ENCODE measurements at regions not wholly inside any gene's neighbourhood (a gene's known extent, or its start where the extent isn't known, plus 50 kb on each side); places are given as distances from the start of the nearest gene placed in this dataset.

GRCh38 chr11:121721961-121722360, 269.2 kb upstream of the SORL1-AS1 start:
- Histone ChIP-seq H3K27ac (peak overlapping the region; percentile 69 to 92 (median 76)), H3K27me3 (peaks cover 21% of the 10 kb centered on the region), H3K9me3 (no peaks in the 10 kb centered on the region), H3K4me1 (peaks cover 0 to 6% (median 3%) of the 10 kb centered on the region in 4 donors), H3K4me3 (peak overlapping the region in 3 of 4 donors; percentile 23 to 43 (median 25)), H3K36me3 (no peaks in the 10 kb centered on the region)
- intact Hi-C loops (cut with DNase I; ENCODE audit: low total_unique reads) (no loop called here), in situ Hi-C loops (cut with MboI; ENCODE audit: low pct_ligation_motif_present in 1 of 4, low pct_unique_long_range_greater_than_20kb in 1 of 4, low sequenced_read_pairs in 3 of 4) (no loop called here)
- WGBS, 2 donors (ENCODE audit: low coverage in 1 of 2), result 72 to 80% methylated on average over 7 of the region's 7 CpGs
- no peak for DNase-seq
- no peak for TF ChIP-seq POLR2AphosphoS5 (IDR thresholded peaks at IDR 0.05)
- TF ChIP-seq EP300 (IDR thresholded peaks at IDR 0.05; ENCODE audit: low read depth), result no peak
- no peak for TF ChIP-seq CTCF (IDR thresholded peaks at IDR 0.05)
- TF ChIP-seq POLR2A (IDR thresholded peaks at IDR 0.05), result no peak

DNA sequence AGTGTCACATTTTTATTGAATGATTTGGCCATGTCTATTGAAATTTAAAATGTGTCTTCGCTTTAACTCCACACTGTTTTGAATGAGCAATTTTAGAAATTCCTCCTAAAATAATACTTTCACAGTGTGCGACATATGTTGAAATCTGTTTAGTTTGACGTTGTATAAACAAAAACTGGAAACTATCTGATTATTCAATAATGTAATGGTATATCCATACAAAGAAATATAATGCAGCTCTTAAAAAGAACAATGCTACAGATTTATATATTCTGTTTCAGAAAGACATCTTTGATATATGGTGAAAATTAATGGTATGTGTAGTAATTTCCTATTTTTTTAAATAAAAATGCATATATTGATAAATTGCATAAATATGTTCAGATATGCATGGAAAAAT, 268.7 kb upstream of the SORL1-AS1 start:
- Histone ChIP-seq H3K27me3 (peaks cover 21% of the 10 kb centered on the region), H3K27ac (peak overlapping the region in 3 of 4 donors; percentile 69 to 92 (median 82)), H3K4me1 (peaks cover 0 to 6% (median 3%) of the 10 kb centered on the region in 4 donors), H3K4me3 (no peak overlapping the region), H3K9me3 (no peaks in the 10 kb centered on the region), H3K36me3 (no peaks in the 10 kb centered on the region)
- TF ChIP-seq POLR2AphosphoS5 (IDR thresholded peaks at IDR 0.05), result no peak
- TF ChIP-seq POLR2A (IDR thresholded peaks at IDR 0.05), result no peak
- TF ChIP-seq EP300 (IDR thresholded peaks at IDR 0.05; ENCODE audit: low read depth), result no peak
- TF ChIP-seq CTCF (IDR thresholded peaks at IDR 0.05), result no peak
- in situ Hi-C loops (cut with MboI; ENCODE audit: low pct_ligation_motif_present in 1 of 4, low pct_unique_long_range_greater_than_20kb in 1 of 4, low sequenced_read_pairs in 3 of 4), result no loop called here
- intact Hi-C loops (cut with DNase I; ENCODE audit: low total_unique reads), result no loop called here
- no peak for DNase-seq
- 82 to 93% methylated on average over 3 of the region's 3 CpGs for WGBS, 2 donors (ENCODE audit: low coverage in 1 of 2)

GRCh38 chr11:121717296-121717695, 264.5 kb upstream of the SORL1-AS1 start:
- peaks cover 0 to 4% (median 2%) of the 10 kb centered on the region in 4 donors for H3K4me1 ChIP-seq
- no peak overlapping the region for H3K4me3 ChIP-seq
- DNase-seq, result no peak
- no peaks in the 10 kb centered on the region for H3K9me3 ChIP-seq
- in situ Hi-C loops (cut with MboI; ENCODE audit: low pct_ligation_motif_present in 1 of 4, low pct_unique_long_range_greater_than_20kb in 1 of 4, low sequenced_read_pairs in 3 of 4) (no loop called here), intact Hi-C loops (cut with DNase I; ENCODE audit: low total_unique reads) (no loop called here)
- H3K36me3 ChIP-seq, result no peaks in the 10 kb centered on the region
- H3K27ac ChIP-seq, result no peak overlapping the region
- no peak for TF ChIP-seq POLR2A (IDR thresholded peaks at IDR 0.05)
- TF ChIP-seq CTCF (IDR thresholded peaks at IDR 0.05), result no peak
- TF ChIP-seq EP300 (IDR thresholded peaks at IDR 0.05; ENCODE audit: low read depth), result no peak
- no peak for TF ChIP-seq POLR2AphosphoS5 (IDR thresholded peaks at IDR 0.05)
- 90 to 100% methylated on average over 1 to 2 of the region's 2 CpGs for WGBS, 2 donors (ENCODE audit: low coverage in 1 of 2)
- H3K27me3 ChIP-seq, result peaks cover 10% of the 10 kb centered on the region

GRCh38 chr11:121716060-121716459, 263.3 kb upstream of the SORL1-AS1 start:
- WGBS, 2 donors (ENCODE audit: low coverage in 1 of 2), result 84 to 86% methylated on average over 3 to 4 of the region's 4 CpGs
- H3K4me3 ChIP-seq, result no peak overlapping the region
- no peak overlapping the region for H3K27ac ChIP-seq
- H3K4me1 ChIP-seq, result no peaks in the 10 kb centered on the region
- DNase-seq, result no peak
- in situ Hi-C loops (cut with MboI; ENCODE audit: low pct_ligation_motif_present in 1 of 4, low pct_unique_long_range_greater_than_20kb in 1 of 4, low sequenced_read_pairs in 3 of 4) (no loop called here), intact Hi-C loops (cut with DNase I; ENCODE audit: low total_unique reads) (no loop called here)
- no peaks in the 10 kb centered on the region for H3K9me3 ChIP-seq
- TF ChIP-seq CTCF (IDR thresholded peaks at IDR 0.05), result no peak
- no peak for TF ChIP-seq POLR2A (IDR thresholded peaks at IDR 0.05)
- TF ChIP-seq POLR2AphosphoS5 (IDR thresholded peaks at IDR 0.05), result no peak
- TF ChIP-seq EP300 (IDR thresholded peaks at IDR 0.05; ENCODE audit: low read depth), result no peak
- no peaks in the 10 kb centered on the region for H3K27me3 ChIP-seq
- H3K36me3 ChIP-seq, result no peaks in the 10 kb centered on the region

Measured in transverse colon (tissue), 4 donors.